Hepatocyte (in vitro differentiated cells): ENCODE measurements at regions not wholly inside any gene's neighbourhood (a gene's known extent, or its start where the extent isn't known, plus 50 kb on each side); places are given as distances from the start of the nearest gene placed in this dataset.

ENCODE experiments used
- EZH2phosphoT487 ChIP-seq: fragments of 200-600 bp; sonication (generic); IDR thresholded peaks from one replicate; pipeline ENCODE4 v1.6.1; 2018; ENCODE audit warnings: antibody characterized with exemption, mild to moderate bottlenecking, low read depth, moderate library complexity; ENCODE audit not compliant: unreplicated experiment, severe bottlenecking
- TF ChIP-seq, protein P1 (sequence below): fragments of 200-600 bp; sonication (generic); IDR thresholded peaks from 2 replicates; pipeline ENCODE4 v1.5.1; 2016; ENCODE audit warnings: antibody characterized with exemption, mild to moderate bottlenecking; ENCODE audit not compliant: poor library complexity

DNA sequence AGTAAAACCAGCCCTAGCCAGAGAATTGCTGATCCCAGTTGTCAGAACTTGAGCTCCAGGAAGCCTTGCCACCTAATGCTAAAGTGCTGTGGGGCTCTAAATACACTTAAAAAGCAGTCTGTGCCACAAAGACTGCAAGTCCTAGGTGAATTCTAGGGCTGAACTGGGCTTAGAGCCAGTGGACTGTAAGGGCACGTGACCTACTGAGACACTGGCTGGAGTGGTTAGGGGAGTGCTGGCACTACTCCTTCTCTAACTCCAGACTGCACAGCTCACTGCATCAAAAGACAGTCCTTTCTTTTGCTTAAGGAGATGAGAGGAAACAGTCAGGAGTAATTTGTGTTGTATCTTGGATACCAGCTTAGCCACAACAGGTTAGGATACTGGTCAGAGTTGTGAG, 1240.2 kb downstream of the FAM133A start:
- TF ChIP-seq, protein P1, sequence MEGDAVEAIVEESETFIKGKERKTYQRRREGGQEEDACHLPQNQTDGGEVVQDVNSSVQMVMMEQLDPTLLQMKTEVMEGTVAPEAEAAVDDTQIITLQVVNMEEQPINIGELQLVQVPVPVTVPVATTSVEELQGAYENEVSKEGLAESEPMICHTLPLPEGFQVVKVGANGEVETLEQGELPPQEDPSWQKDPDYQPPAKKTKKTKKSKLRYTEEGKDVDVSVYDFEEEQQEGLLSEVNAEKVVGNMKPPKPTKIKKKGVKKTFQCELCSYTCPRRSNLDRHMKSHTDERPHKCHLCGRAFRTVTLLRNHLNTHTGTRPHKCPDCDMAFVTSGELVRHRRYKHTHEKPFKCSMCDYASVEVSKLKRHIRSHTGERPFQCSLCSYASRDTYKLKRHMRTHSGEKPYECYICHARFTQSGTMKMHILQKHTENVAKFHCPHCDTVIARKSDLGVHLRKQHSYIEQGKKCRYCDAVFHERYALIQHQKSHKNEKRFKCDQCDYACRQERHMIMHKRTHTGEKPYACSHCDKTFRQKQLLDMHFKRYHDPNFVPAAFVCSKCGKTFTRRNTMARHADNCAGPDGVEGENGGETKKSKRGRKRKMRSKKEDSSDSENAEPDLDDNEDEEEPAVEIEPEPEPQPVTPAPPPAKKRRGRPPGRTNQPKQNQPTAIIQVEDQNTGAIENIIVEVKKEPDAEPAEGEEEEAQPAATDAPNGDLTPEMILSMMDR = no peak
- TF ChIP-seq EZH2phosphoT487 = no peak
